ENCODE measurements at regions not wholly inside any gene's neighbourhood (a gene's known extent, or its start where the extent isn't known, plus 50 kb on each side); places are given as distances from the start of the nearest gene placed in this dataset.

DNA sequence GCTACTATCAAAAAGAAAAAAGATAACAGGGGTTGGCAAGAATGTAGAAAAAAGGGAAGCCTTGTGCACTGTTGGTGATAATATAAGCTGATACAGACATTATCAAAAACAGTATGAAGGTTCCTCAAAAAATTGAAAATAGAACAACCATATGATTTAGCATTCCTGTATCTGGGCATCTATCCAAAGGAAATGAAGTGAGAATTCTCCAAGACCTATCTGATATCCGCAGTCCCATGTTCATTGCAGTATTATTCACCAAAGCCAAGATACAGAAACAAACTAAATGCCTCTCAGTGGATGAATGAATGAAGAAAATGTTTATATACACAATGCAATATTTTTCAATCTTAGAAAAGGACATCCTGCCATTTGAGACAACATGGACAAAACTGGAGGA lies 1943.3 kb downstream of the MAT2B start:
- TF ChIP-seq POLR2AphosphoS5 (IDR thresholded peaks at IDR 0.05), result no peak
- TF ChIP-seq, protein P1, sequence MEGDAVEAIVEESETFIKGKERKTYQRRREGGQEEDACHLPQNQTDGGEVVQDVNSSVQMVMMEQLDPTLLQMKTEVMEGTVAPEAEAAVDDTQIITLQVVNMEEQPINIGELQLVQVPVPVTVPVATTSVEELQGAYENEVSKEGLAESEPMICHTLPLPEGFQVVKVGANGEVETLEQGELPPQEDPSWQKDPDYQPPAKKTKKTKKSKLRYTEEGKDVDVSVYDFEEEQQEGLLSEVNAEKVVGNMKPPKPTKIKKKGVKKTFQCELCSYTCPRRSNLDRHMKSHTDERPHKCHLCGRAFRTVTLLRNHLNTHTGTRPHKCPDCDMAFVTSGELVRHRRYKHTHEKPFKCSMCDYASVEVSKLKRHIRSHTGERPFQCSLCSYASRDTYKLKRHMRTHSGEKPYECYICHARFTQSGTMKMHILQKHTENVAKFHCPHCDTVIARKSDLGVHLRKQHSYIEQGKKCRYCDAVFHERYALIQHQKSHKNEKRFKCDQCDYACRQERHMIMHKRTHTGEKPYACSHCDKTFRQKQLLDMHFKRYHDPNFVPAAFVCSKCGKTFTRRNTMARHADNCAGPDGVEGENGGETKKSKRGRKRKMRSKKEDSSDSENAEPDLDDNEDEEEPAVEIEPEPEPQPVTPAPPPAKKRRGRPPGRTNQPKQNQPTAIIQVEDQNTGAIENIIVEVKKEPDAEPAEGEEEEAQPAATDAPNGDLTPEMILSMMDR (IDR thresholded peaks at IDR 0.05), result no peak
- no peak for TF ChIP-seq EP300 (IDR thresholded peaks at IDR 0.05; ENCODE audit: low read depth)
- no peak for TF ChIP-seq POLR2A (IDR thresholded peaks at IDR 0.05)

Data from transverse colon (tissue), 4 donors.